Esophagus mucosa (tissue), 1 donor: ENCODE measurements at regions not wholly inside any gene's neighbourhood (a gene's known extent, or its start where the extent isn't known, plus 50 kb on each side); places are given as distances from the start of the nearest gene placed in this dataset.

Experiments
- ATAC-seq: fragments of 200-7000 bp; cut with Tn5 transposase; one replicate; pipeline ENCODE4 v1.9.1; 2020
- donor health status: DM: yes; HTN: yes; CAD: no.

- peak; percentile 98 for ATAC-seq
These were observed 291.2 kb downstream of the CDH26 start for GRCh38 chr20:60249436-60249835.

- ATAC-seq, result no peak
These were observed 292.0 kb downstream of the CDH26 start for GRCh38 chr20:60250251-60250650.

DNA sequence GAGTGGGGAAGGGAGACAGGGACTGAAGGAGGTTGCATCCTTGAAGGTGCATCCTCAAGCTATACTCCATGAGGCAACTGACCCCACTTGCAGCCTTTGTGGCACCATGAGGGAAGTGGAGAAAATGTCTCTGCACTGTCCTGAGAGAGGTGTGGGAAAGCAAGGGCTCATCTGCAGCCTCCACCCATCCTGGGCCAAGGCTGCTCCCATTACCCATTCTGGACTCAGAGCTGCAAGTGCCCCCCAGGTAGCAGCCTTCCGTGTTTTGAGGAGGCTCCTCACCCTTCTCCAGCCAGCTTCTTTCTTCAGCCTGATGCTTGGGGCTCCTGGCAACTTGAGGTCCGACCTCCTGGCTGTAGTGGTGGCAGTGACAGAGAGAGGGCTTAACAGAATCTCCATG is 294.6 kb downstream of the CDH26 start:
- ATAC-seq, result no peak

DNA sequence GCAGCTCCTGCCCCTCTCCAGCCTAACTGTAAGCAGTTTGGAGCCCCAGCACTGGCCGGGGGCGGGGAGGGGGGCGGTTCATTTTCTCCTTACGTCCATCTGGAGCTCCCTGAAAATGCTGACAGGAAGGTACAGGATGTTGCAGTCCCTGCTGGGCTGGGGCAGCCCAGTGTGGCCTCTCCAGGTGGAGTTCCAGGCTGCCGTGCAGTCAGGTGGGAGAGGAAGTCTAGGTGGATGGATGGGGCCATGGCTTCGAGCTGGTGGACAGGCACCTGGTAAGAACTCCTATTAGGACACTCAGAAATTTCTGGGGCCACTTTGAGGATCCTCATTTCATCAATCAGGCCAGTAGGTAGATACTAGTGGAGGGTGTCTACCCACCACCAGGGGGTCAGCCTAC is 295.2 kb downstream of the CDH26 start:
- no peak for ATAC-seq

- ATAC-seq, result no peak
These were observed 296.7 kb downstream of the CDH26 start for GRCh38 chr20:60254901-60255411.

GRCh38 chr20:60255415-60255814 is 297.2 kb downstream of the CDH26 start:
- ATAC-seq, result no peak

DNA sequence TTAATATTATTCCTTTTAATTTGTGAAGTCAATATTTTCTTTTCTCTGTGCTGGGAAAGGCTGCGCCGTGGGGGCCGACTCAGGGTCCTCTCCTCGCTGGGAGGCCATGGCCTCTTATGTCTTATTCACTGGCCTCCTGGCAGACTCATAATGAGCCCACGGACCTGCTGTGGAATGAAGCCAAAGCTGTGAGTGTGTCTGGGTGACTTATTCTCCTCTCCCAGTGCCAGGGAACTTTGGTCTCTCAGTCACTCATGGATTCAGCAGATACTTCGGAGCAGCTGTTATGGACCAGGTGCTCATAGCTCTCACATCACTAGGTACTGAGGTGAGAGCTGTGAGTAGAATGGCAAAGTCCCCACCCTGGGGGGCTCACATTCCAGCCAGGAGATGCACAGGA is 297.6 kb downstream of the CDH26 start:
- no peak for ATAC-seq

- ATAC-seq, result no peak
These were observed 298.6 kb downstream of the CDH26 start for GRCh38 chr20:60256811-60257210.

DNA sequence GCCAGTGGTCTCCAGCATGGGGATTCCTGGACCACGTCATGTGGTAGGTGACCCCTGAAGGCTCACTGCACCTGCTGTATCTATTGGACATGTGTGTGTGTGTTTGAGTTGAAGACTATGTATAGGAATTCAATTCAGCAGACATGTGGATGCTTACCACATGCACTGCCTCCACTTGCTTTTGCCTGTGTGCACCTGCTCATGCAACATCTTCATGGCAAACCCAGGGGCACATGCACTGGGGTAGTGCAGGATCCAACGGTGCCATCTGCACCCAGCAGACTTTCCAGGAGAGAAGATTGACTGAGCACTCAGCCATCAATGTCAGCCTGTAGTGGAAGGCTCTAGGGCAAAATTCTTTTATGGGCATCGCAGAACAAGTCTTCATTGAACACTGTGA is 299.4 kb downstream of the CDH26 start:
- ATAC-seq, result no peak

- no peak for ATAC-seq
These were observed 300.1 kb downstream of the CDH26 start for GRCh38 chr20:60258255-60258863.

- no peak for ATAC-seq
These were observed 303.1 kb downstream of the CDH26 start for GRCh38 chr20:60261333-60261732.

GRCh38 chr20:60262967-60263603 is 304.9 kb downstream of the CDH26 start:
- ATAC-seq, result no peak

GRCh38 chr20:60263725-60264709 is 305.8 kb downstream of the CDH26 start:
- no peak for ATAC-seq

DNA sequence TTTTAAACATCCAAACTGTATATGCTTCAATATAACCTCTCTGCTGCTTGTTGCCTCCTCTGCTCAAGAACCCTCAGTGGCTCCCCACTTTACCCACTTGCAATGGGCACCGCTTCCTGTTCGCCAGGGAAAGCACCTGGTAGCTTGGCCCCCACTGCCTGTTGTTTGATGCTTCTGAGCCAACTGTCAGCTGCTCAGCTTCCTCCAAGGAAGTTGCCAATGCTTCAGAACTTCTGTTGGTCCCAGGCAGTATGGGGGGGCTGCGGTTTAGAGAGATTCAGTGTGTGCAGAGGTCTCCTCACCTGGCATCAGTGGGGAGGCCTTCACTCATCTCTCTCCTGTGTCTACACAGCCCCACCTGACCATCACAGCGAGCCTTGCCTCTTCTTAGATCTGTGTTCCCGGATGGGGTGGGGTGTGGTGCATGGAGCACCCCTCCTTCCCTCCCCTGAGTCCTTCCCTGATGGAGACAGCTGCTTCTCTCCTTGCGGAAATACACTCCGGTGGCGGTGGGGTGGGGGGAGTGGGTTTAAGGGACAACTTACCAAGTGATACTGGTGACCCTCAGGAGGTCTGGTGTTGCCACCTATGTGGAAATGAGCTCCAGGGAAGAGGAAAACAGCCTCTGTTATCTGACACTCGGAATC is 308.1 kb downstream of the CDH26 start:
- ATAC-seq, result no peak

DNA sequence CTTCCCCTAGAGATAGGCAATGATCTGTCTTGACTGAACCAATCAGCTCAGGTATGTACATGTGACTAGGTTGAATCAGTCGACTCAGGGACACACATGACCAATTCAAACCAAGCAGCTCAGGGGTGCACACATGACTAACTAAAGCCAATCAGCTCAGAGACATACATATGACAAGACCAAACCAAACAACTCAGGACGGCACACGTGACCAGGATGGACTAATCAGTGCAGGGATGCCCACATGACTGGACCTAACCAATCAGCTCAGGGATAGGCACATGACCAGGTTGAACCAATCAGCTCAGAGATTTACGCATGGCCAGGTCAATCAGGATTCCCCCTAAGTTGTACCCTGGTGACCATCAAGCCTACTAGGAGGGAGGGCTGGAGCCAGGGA is 310.3 kb downstream of the CDH26 start:
- no peak for ATAC-seq

GRCh38 chr20:60269573-60270162 is 311.4 kb downstream of the CDH26 start:
- ATAC-seq, result no peak

- ATAC-seq, result no peak
These were observed 312.1 kb downstream of the CDH26 start for GRCh38 chr20:60270341-60270740.

GRCh38 chr20:60271597-60271996 is 313.4 kb downstream of the CDH26 start:
- ATAC-seq, result no peak

DNA sequence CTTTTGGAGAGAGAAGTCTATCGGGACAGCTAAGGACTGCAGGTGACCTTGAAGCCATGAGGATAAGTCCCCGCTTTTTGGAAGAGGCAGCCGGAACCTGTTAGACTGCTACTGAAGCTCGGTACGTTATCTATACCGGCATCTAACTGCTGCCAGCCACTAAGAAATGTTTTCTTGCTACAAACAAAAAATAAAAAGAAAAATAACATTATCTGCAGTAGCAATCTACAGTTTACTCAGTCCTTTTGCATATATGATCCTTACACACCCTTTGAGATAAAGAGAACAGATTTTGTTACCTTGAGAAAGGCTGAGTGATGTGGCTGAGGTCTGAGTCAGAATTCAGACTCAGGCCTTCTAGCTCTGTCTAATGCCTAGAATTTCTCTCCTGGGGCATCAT is 314.6 kb downstream of the CDH26 start:
- no peak for ATAC-seq

DNA sequence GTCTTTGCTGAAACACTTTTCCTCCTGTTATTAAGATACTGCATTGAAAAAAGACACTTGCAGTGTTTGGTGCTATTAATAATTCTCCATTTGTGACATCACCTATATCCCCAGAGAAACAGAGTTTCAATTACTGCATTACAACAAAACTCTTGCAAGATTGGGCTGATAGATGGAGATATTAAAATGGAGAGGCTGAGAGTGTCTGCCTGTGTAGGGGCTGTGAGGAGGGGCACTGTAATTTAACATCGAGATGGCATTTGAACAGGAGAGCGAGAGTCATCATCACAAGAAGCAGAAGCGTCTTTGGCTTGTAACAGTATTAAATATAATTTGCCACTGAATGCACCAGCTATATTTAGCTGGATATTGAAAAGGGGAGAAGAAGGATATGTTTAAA is 316.5 kb downstream of the CDH26 start:
- ATAC-seq, result no peak

GRCh38 chr20:60281295-60281694 is 323.1 kb downstream of the CDH26 start:
- no peak for ATAC-seq

DNA sequence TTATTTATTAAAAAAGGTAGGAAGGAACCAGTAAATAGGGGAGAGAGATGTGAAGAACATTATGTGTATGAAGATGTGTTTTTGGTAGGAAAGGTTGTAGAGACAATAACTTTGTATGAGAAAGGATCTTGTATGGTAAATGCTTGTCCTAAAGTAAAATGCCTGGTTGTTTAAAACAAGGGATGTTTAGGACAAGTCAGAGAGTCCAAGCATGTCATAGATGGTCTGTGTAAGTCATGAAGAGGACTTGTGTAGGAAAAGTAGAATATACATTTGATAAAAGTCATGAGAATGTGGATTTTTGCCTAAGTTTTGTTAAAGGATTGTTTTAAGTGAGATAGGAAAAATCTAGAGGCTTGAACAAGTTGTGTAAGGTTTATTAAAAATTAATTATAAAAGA is 325.1 kb downstream of the CDH26 start:
- no peak for ATAC-seq
